Stomach (tissue), 4 donors: ENCODE measurements at regions not wholly inside any gene's neighbourhood (a gene's known extent, or its start where the extent isn't known, plus 50 kb on each side); places are given as distances from the start of the nearest gene placed in this dataset.

Source experiments
- CTCF ChIP-seq, 7 experiments: fragments of 450-650 bp in 4 of 7; fragments of 200-600 bp in 3 of 7; sonication (generic) in 3 of 7; IDR thresholded peaks; one replicate each; pipeline ENCODE4 v1.5.1; 2016 to 2019; ENCODE audit warnings: antibody characterized with exemption in 7 of 7, control low read depth in 2 of 7, mild to moderate bottlenecking in 1 of 7
- EP300 ChIP-seq: sonication (generic); formaldehyde crosslinking; IDR thresholded peaks from one replicate; pipeline ENCODE4 v1.6.1; 2017; ENCODE audit warnings: antibody characterized with exemption
- POLR2A ChIP-seq, 4 donors: fragments of 450-650 bp; IDR thresholded peaks; one replicate each; pipeline ENCODE4 v1.6.1; 2016; ENCODE audit warnings: antibody characterized with exemption in 4 of 4, control low read depth in 2 of 4, mild to moderate bottlenecking in 1 of 4, moderate library complexity in 1 of 4
- POLR2AphosphoS5 ChIP-seq, 3 donors: sonication (generic); formaldehyde crosslinking; IDR thresholded peaks; one replicate each; pipeline ENCODE4 v1.6.1; 2016; ENCODE audit warnings: antibody characterized with exemption in 3 of 3

- TF ChIP-seq POLR2A (IDR thresholded peaks at IDR 0.05): no peak
- TF ChIP-seq CTCF (IDR thresholded peaks at IDR 0.05): no peak
- no peak for TF ChIP-seq POLR2AphosphoS5 (IDR thresholded peaks at IDR 0.05)
- no peak for TF ChIP-seq EP300
These were observed 246.7 kb downstream of the DLL1 start for GRCh38 chr6:170043881-170044790.
